ENCODE measurements at regions not wholly inside any gene's neighbourhood (a gene's known extent, or its start where the extent isn't known, plus 50 kb on each side); places are given as distances from the start of the nearest gene placed in this dataset.

DNA sequence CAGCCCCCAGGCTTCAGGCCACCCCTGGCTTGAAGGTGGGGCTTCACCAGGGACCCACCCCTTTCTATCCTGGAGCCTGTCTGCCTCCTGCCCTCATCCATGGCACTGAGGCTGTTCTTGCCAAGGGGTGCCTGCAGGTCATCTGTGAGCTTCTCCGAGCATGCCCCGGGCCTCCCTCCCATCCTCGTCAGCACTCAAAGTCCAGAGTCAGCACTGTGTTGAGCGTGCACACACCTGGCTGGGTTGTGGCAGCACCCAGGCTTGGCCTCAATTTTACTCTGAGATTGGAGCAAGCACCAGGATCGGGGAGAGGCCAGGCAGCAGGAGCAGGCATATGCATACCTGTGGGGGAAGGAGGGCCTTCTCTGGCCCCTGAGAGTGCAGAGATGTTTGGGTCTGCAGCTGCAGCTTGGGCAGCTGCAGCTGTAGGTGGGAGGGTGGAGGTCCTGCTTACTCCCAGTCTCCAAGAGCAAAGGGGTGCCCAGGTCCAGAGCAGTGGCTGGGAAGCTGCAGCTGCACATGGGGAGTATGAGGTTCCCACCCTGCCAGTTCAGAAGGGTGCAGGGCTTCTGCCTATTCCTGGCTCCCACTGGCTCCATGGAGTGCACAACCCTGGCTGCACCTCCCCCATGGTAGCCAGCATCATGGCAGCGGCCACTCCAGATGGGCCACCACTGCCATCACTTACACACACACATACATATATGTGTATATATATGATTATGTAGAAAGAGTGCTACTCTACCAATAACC is 488.7 kb downstream of the JRKL start:
- no peak overlapping the region for H3K56ac ChIP-seq (ENCODE audit: extremely low read depth, insufficient read depth, low read length)
- no TSS peak for BruUV-seq (replicated peaks)
- no peak overlapping the region for H2BK120ac ChIP-seq (ENCODE audit: low read depth, low read length)
- H2AK9ac ChIP-seq (replicated peaks; ENCODE audit: low read depth, low read length, poor library complexity), result no peak overlapping the region
- TF ChIP-seq, protein P1, sequence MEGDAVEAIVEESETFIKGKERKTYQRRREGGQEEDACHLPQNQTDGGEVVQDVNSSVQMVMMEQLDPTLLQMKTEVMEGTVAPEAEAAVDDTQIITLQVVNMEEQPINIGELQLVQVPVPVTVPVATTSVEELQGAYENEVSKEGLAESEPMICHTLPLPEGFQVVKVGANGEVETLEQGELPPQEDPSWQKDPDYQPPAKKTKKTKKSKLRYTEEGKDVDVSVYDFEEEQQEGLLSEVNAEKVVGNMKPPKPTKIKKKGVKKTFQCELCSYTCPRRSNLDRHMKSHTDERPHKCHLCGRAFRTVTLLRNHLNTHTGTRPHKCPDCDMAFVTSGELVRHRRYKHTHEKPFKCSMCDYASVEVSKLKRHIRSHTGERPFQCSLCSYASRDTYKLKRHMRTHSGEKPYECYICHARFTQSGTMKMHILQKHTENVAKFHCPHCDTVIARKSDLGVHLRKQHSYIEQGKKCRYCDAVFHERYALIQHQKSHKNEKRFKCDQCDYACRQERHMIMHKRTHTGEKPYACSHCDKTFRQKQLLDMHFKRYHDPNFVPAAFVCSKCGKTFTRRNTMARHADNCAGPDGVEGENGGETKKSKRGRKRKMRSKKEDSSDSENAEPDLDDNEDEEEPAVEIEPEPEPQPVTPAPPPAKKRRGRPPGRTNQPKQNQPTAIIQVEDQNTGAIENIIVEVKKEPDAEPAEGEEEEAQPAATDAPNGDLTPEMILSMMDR (conservative IDR thresholded peaks at IDR 0.05; ENCODE audit: low read depth, low read length), result no peak
- TF ChIP-seq MAFK (IDR thresholded peaks at IDR 0.05; ENCODE audit: low read depth, low read length) (no peak), USF2 (IDR thresholded peaks at IDR 0.05; ENCODE audit: low read depth, low read length) (no peak), CEBPB (IDR thresholded peaks at IDR 0.05; ENCODE audit: low read depth, low read length) (no peak), MAZ (IDR thresholded peaks at IDR 0.05; ENCODE audit: borderline replicate concordance, low read depth, low read length) (no peak), SMC3 (IDR thresholded peaks at IDR 0.05; ENCODE audit: low read depth, low read length) (no peak), MXI1 (IDR thresholded peaks at IDR 0.05; ENCODE audit: borderline replicate concordance, low read depth, low read length) (no peak), RFX5 (IDR thresholded peaks at IDR 0.05; ENCODE audit: low read depth, low read length) (no peak), NFE2L2 (IDR thresholded peaks at IDR 0.05; ENCODE audit: low read depth, low read length) (no peak), POLR2A (IDR thresholded peaks at IDR 0.05; ENCODE audit: low read depth, low read length) (no peak), RCOR1 (IDR thresholded peaks at IDR 0.05; ENCODE audit: insufficient replicate concordance, low read length) (no peak)
- TF ChIP-seq, protein P2, sequence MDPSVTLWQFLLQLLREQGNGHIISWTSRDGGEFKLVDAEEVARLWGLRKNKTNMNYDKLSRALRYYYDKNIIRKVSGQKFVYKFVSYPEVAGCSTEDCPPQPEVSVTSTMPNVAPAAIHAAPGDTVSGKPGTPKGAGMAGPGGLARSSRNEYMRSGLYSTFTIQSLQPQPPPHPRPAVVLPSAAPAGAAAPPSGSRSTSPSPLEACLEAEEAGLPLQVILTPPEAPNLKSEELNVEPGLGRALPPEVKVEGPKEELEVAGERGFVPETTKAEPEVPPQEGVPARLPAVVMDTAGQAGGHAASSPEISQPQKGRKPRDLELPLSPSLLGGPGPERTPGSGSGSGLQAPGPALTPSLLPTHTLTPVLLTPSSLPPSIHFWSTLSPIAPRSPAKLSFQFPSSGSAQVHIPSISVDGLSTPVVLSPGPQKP (IDR thresholded peaks at IDR 0.05; ENCODE audit: borderline replicate concordance, low read depth, low read length), result no peak
- intact Hi-C loops (cut with micrococcal nuclease) (no loop called here), in situ Hi-C loops (cut with MboI; ENCODE audit: low sequenced_read_pairs) (no loop called here), dilution Hi-C loops (cut with HindIII; ENCODE audit: low sequenced_read_pairs, unreplicated experiment) (no loop called here)
- no peak overlapping the region for H2BK5ac ChIP-seq (ENCODE audit: low read depth, low read length, poor library complexity, severe bottlenecking)
- no peak overlapping the region for H2AFZ ChIP-seq (replicated peaks; ENCODE audit: low read length, poor library complexity)
- no peaks in the 10 kb centered on the region for H3K79me1 ChIP-seq (ENCODE audit: low read depth in 1 of 2, low read length in 2 of 2)
- no peaks in the 10 kb centered on the region for H4K20me1 ChIP-seq (ENCODE audit: insufficient read depth, low read length)
- no peak overlapping the region for H2BK20ac ChIP-seq (ENCODE audit: low read depth, low read length)
- no peak overlapping the region for H3K18ac ChIP-seq (ENCODE audit: low read depth, low read length)
- ATAC-seq (ENCODE audit: low read depth) (no peak), DNase-seq (no peak)
- H3K4me2 ChIP-seq (ENCODE audit: low read depth, low read length), result no peak overlapping the region
- no peak overlapping the region for H3K4ac ChIP-seq (ENCODE audit: low read depth, low read length)
- no peak overlapping the region for H3K27ac ChIP-seq (ENCODE audit: insufficient read depth, low read length)
- H3K4me3 ChIP-seq (ENCODE audit: insufficient read depth, low read depth, low read length), result no peak overlapping the region
- H3K27me3 ChIP-seq (ENCODE audit: control insufficient read depth, insufficient read depth, low read length), result no peaks in the 10 kb centered on the region
- peaks cover 4% of the 10 kb centered on the region; the same call in 1 of the 2 replicates for H3K9me3 ChIP-seq (ENCODE audit: control insufficient read depth, insufficient read depth, low read length)
- H3K9ac ChIP-seq (ENCODE audit: low read depth, low read length), result no peak overlapping the region
- WGBS, 2 experiments (ENCODE audit: extremely low coverage in 2 of 2, insufficient read length in 1 of 2), result no CpG with 5 or more reads among the region's 6 CpGs
- H3K9me1 ChIP-seq (ENCODE audit: insufficient read depth, low read length), result no peaks in the 10 kb centered on the region
- H4K91ac ChIP-seq (ENCODE audit: insufficient read depth, low read depth, low read length), result no peak overlapping the region
- ChIA-PET CTCF (no interaction called here), POLR2A (ENCODE audit: unreplicated experiment) (no interaction called here)
- no peak overlapping the region for H3K14ac ChIP-seq (replicated peaks; ENCODE audit: low read depth, low read length)
- H3K36me3 ChIP-seq (ENCODE audit: control insufficient read depth, insufficient read depth, low read length), result no peaks in the 10 kb centered on the region
- no peak overlapping the region for H2AK5ac ChIP-seq (ENCODE audit: low read depth, low read length)
- no peak overlapping the region for H3K23ac ChIP-seq (ENCODE audit: low read depth, low read length)
- no peak overlapping the region for H2BK15ac ChIP-seq (ENCODE audit: low read depth, low read length)
- H4K5ac ChIP-seq (ENCODE audit: low read depth, low read length), result no peak overlapping the region
- H3K4me1 ChIP-seq (ENCODE audit: control insufficient read depth, insufficient read depth, low read length), result no peaks in the 10 kb centered on the region
- no peak overlapping the region for H4K8ac ChIP-seq (ENCODE audit: low read depth in 2 of 2, low read length in 2 of 2)

Data from IMR-90 (cell line).